ENCODE measurements at regions not wholly inside any gene's neighbourhood (a gene's known extent, or its start where the extent isn't known, plus 50 kb on each side); places are given as distances from the start of the nearest gene placed in this dataset.

- DNase-seq (ENCODE audit: low read depth): no peak
These were observed 491.5 kb downstream of the NUF2 start for GRCh38 chr1:163813251-163813650.

GRCh38 chr1:163820226-163820625 lies 498.5 kb downstream of the NUF2 start:
- DNase-seq (ENCODE audit: low read depth): no peak

GRCh38 chr1:163820766-163821165 lies 499.0 kb downstream of the NUF2 start:
- no peak for DNase-seq (ENCODE audit: low read depth)

- no peak for DNase-seq (ENCODE audit: low read depth)
These were observed 499.9 kb downstream of the NUF2 start for GRCh38 chr1:163821679-163822078.

DNA sequence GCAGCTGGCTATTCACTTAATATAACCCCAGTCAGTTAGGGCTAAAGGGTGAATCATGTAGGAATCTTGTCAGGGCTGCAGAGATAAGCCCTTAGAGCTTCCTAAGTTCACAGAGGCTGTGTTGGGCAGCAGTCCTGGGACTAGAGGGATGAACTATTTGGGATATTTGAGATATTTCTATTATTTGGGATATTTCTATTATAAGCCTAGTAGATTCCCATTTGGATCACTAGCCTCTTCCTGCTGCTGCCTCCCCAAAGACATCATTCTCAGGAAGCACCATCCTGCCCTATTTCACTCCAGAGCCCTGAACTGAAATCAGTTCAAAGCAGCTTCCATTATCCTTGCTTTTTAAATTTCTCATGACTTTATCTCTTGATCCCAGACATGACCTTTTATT lies 501.3 kb downstream of the NUF2 start:
- no peak for DNase-seq (ENCODE audit: low read depth)

DNA sequence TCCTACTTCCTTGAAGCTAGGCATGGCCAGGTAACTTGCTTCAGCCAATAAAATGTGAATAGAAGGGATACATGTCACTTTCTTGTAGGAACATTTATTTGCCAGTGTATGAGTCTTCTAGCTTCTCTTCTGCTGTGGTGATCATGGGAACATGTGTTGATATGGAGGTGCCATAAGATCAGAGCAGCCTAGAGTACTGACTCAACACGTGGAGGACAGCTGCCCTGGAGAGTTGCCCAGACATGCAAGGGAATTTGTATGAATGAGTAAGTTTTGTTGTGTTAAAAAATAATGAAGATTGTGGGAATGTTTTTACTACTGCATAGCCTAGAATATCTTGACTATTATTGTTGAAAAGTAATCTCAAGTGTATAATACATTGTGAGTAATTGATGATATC lies 502.3 kb downstream of the NUF2 start:
- DNase-seq (ENCODE audit: low read depth): peak; percentile 80

- DNase-seq (ENCODE audit: low read depth): no peak
These were observed 502.7 kb downstream of the NUF2 start for GRCh38 chr1:163824490-163824889.

- DNase-seq (ENCODE audit: low read depth): no peak
These were observed 504.7 kb downstream of the NUF2 start for GRCh38 chr1:163826500-163826899.

DNA sequence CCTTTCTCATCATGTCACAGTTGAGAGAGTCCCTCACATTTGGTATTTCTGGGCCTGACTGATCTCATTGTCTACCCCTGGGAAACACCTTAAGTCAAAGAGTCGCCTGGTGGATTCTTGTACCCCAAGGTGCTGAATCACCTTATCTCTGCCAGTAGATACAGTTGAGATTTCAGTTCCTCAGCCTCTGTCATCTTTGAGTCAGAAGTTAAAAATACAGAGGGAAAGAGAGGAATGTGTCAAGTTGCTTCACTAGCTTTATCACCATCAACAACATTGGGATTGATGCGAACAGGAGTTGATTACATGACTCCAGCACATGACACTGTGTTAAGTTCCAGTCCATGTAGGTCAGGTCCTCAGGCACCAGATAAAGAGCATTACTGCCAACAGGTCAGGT lies 513.0 kb downstream of the NUF2 start:
- no peak for DNase-seq (ENCODE audit: low read depth)

- DNase-seq (ENCODE audit: low read depth): no peak
These were observed 514.7 kb downstream of the NUF2 start for GRCh38 chr1:163836481-163836880.

- no peak for DNase-seq (ENCODE audit: low read depth)
These were observed 515.5 kb downstream of the NUF2 start for GRCh38 chr1:163837206-163837605.

GRCh38 chr1:163842571-163842970 lies 520.8 kb downstream of the NUF2 start:
- no peak for DNase-seq (ENCODE audit: low read depth)

DNA sequence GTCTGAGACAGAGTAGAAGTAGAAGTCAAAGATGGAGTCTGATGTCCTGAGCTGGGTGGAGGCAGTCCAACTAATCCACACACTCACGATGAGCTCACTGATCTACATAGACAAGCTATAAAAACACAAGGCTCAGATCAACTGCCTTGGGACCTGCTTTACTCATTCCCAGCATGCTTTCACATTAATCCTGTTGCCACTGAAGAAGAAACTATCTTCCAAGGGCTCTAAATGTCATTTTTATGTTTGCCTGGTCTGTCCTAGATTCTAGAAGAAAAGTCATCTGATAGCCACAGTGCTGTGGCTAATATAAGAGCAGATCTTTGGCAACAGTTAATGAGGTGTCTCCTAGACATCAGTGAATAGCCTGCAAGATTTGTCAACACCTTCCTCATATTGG lies 522.7 kb downstream of the NUF2 start:
- peak; percentile 28 for DNase-seq (ENCODE audit: low read depth)

GRCh38 chr1:163845279-163845678 lies 523.5 kb downstream of the NUF2 start:
- no peak for DNase-seq (ENCODE audit: low read depth)

- no peak for DNase-seq (ENCODE audit: low read depth)
These were observed 542.0 kb downstream of the NUF2 start for GRCh38 chr1:163863731-163864130.

DNA sequence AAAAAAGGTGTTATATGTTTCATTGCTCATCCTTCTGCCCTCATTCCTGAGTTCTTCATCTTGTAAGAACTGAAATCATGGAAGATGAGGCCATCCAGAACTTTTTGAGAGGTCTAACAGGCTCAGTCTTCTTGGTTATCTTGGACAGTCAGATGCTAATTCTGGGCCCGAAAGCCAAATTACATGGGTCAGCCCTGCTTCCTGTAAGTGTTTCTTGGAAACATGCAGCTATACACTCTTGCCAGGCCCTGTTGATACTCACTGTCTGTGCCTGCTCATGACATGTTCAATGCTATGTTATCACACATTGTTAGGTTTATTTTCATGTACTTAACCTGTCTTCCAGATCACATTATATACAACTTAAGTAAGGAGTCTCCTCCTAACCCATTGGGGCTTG lies 542.5 kb downstream of the NUF2 start:
- no peak for DNase-seq (ENCODE audit: low read depth)

DNA sequence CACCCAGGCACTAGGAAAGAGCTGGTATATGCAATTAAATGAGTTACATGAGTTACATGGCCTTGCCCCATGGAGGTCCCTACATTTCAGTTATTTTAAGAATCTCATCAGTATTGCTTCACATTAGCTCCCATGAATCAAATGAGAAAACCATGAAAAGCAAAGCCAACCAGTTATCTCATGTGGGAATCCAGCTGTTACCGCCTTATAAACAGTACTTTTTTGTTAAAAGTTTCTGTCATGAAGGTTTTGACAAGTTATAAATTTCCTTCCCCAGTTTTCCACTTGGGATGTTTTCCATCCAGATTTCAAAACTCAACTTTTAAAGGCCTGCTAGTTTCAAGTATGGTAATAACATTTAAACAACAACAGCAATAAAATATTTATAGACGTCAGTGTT lies 544.8 kb downstream of the NUF2 start:
- DNase-seq (ENCODE audit: low read depth): no peak

GRCh38 chr1:163870666-163871065 lies 548.9 kb downstream of the NUF2 start:
- no peak for DNase-seq (ENCODE audit: low read depth)

- no peak for DNase-seq (ENCODE audit: low read depth)
These were observed 550.3 kb downstream of the NUF2 start for GRCh38 chr1:163872067-163872466.

- DNase-seq (ENCODE audit: low read depth): no peak
These were observed 552.3 kb downstream of the NUF2 start for GRCh38 chr1:163874070-163874469.

GRCh38 chr1:163875200-163875926 lies 553.6 kb downstream of the NUF2 start:
- peak; percentile 71 for DNase-seq (ENCODE audit: low read depth)

- DNase-seq (ENCODE audit: low read depth): no peak
These were observed 554.2 kb downstream of the NUF2 start for GRCh38 chr1:163875927-163876320.

DNA sequence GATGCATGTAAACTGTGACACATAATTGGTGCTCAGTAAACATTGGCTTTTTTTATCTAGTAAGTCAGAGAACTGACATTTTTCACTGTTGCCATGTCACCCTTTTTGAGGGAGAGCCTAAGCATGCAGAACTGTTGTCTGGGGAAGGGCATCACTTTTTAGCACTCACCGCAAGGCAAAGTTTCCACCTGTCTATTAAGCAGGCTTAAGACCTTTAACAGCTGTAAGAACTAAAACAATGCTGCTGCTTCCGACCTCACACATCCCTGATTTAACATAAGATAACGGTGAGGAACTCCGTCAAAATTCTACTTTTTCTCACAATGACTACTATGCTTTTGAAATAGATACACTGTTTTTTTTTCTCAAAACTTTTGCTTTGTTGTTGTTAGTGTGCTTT lies 554.8 kb downstream of the NUF2 start:
- no peak for DNase-seq (ENCODE audit: low read depth)

DNA sequence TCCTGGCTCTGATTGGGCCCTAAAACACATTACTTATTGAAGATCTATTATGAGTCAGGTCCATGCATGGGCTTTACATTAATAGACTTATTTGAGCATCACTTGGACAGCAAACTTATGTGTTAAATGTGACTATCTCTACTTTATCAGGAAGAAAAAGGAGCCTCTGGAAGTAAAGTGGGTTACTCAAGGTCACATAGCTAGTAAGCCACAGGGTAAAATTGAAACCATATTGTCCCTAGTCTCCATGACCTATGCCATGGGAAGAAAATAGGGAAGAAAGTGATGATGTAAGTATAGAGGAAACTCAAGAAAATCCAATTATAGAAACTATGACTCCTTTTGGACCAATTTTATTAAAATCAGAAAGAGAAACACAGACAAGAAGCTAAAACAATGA lies 555.3 kb downstream of the NUF2 start:
- DNase-seq (ENCODE audit: low read depth): no peak

- no peak for DNase-seq (ENCODE audit: low read depth)
These were observed 563.8 kb downstream of the NUF2 start for GRCh38 chr1:163885510-163885909.
